ENCODE measurements at regions not wholly inside any gene's neighbourhood (a gene's known extent, or its start where the extent isn't known, plus 50 kb on each side); places are given as distances from the start of the nearest gene placed in this dataset.

DNA sequence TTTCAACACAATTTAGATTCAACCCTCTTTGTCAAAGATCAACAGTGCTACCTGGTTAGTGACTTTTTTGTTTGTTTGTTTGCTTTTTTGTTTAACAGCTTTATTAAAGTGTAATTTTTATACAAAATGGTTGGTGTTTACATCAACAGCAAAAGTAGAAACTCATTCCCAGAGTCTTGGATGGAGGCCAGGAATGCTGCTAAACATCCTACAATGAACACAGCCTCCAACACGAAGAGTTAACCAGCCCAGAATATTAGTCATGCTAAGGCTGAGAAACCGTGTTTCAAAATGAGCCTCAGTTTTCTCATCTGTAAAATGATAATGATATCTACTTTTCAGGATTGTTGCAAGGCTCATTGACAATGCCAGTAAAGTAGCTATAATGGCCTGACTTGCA lies 211.0 kb upstream of the MAF start:
- TF ChIP-seq CTCF (IDR thresholded peaks at IDR 0.05; ENCODE audit: insufficient read depth, low read length, poor library complexity, severe bottlenecking) (no peak), EZH2phosphoT487 (conservative IDR thresholded peaks at IDR 0.05; ENCODE audit: low read length) (no peak)
- no peak overlapping the region for H3K27ac ChIP-seq (ENCODE audit: low read depth, low read length)

DNA sequence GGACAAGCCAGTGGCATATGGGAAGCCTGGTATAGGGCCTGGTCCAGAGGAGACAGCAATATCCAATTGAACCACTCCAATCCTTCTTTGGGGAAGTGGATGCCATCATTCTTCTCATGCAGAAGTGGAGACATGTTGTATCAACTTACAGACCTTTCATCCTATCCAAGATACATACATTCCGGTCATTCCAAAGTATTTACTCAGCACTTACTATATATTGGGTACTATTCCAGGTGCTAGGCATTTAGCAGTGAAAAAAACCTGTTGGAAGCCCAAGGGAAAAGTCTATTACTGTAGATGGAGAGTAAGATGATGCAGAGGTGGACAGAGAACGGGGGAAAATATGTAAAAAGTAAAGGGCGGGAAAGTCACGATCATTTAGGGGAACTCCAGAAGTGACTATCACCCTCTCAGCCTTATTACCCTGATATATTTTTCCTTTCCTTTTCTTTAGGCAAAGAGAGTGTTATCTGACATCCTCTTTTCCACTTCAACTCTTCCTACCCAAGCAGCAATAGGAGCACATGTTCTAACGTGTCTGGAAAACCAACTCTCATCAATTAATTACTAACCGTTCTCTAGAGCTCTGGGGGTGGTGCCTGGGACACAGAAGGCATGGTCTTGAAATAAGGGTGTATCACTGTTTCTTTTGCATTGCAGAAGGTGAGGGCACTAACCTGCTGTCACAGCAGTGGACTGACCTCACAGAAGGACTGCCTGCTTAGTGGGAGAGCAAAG lies 210.1 kb upstream of the MAF start:
- H4K20me1 ChIP-seq (ENCODE audit: low read depth, low read length): no peaks in the 10 kb centered on the region
- H2AFZ ChIP-seq (ENCODE audit: low read depth, low read length, severe bottlenecking): no peak overlapping the region
- no peaks in the 10 kb centered on the region for H3K36me3 ChIP-seq (ENCODE audit: low read length)
- H3K9me2 ChIP-seq (replicated peaks; ENCODE audit: insufficient read depth, low read length): no peaks in the 10 kb centered on the region
- H3K4me2 ChIP-seq (ENCODE audit: low read depth, low read length, poor library complexity, severe bottlenecking): no peak overlapping the region
- 0 out of 2 replicates have a peak, but pooled peaks cover 8% of the 10 kb centered on the region for H3K9me3 ChIP-seq (ENCODE audit: insufficient read depth, low read length)
- H3K79me2 ChIP-seq (ENCODE audit: insufficient read depth, low read length): no peaks in the 10 kb centered on the region
- H3K27me3 ChIP-seq (ENCODE audit: low read length): no peaks in the 10 kb centered on the region
- no peak overlapping the region for H3K9ac ChIP-seq (ENCODE audit: low read length)
- H3K4me3 ChIP-seq (ENCODE audit: insufficient read depth, low read length, poor library complexity, severe bottlenecking): no peak overlapping the region
- H3K27ac ChIP-seq (ENCODE audit: low read depth, low read length): no peak overlapping the region
- no peak for TF ChIP-seq CTCF (IDR thresholded peaks at IDR 0.05; ENCODE audit: insufficient read depth, low read length, poor library complexity, severe bottlenecking)
- TF ChIP-seq EZH2phosphoT487 (conservative IDR thresholded peaks at IDR 0.05; ENCODE audit: low read length): no peak
- no peaks in the 10 kb centered on the region for H3F3A ChIP-seq (ENCODE audit: insufficient read depth)

More for the DNA sequence above, 211.0 kb upstream of the MAF start:
- Histone ChIP-seq H3K9me3 (ENCODE audit: insufficient read depth, low read length) (0 out of 2 replicates have a peak, but pooled peaks cover 8% of the 10 kb centered on the region), H4K20me1 (ENCODE audit: low read depth, low read length) (no peaks in the 10 kb centered on the region), H3K9ac (ENCODE audit: low read length) (no peak overlapping the region), H3K4me3 (ENCODE audit: insufficient read depth, low read length, poor library complexity, severe bottlenecking) (no peak overlapping the region), H3K27me3 (ENCODE audit: low read length) (no peaks in the 10 kb centered on the region), H3F3A (ENCODE audit: insufficient read depth) (no peaks in the 10 kb centered on the region), H3K4me2 (ENCODE audit: low read depth, low read length, poor library complexity, severe bottlenecking) (no peak overlapping the region), H3K9me2 (replicated peaks; ENCODE audit: insufficient read depth, low read length) (no peaks in the 10 kb centered on the region), H3K79me2 (ENCODE audit: insufficient read depth, low read length) (no peaks in the 10 kb centered on the region), H2AFZ (ENCODE audit: low read depth, low read length, severe bottlenecking) (no peak overlapping the region), H3K36me3 (ENCODE audit: low read length) (no peaks in the 10 kb centered on the region)

DNA sequence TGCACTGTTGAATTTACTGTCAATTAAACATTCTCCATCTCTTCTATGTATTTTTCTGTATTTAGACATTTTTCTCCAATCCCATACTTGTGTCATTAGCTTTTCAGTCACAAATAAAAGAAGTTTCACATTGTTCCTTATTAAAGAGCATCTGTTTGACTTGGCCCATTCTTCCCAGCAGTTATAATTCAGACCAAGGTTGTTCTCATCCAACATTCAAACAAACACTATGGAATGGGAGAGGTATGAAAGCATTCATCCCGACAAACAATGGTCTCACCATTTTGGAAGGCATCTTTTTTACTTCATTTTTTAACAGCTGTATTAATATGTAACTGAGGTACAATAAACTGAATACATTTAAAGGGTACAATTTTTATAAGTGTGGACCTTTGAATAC lies 208.8 kb upstream of the MAF start:
- H3K27me3 ChIP-seq (ENCODE audit: low read length): no peaks in the 10 kb centered on the region
- H3K9ac ChIP-seq (ENCODE audit: low read length): no peak overlapping the region
- H3K27ac ChIP-seq (ENCODE audit: low read depth, low read length): no peak overlapping the region
- TF ChIP-seq EZH2phosphoT487 (conservative IDR thresholded peaks at IDR 0.05; ENCODE audit: low read length) (no peak), CTCF (IDR thresholded peaks at IDR 0.05; ENCODE audit: insufficient read depth, low read length, poor library complexity, severe bottlenecking) (no peak)
- no peak overlapping the region for H3K4me3 ChIP-seq (ENCODE audit: insufficient read depth, low read length, poor library complexity, severe bottlenecking)
- no peaks in the 10 kb centered on the region for H3K79me2 ChIP-seq (ENCODE audit: insufficient read depth, low read length)
- no peaks in the 10 kb centered on the region for H3K36me3 ChIP-seq (ENCODE audit: low read length)
- H3K4me2 ChIP-seq (ENCODE audit: low read depth, low read length, poor library complexity, severe bottlenecking): no peak overlapping the region
- no peaks in the 10 kb centered on the region for H4K20me1 ChIP-seq (ENCODE audit: low read depth, low read length)
- H3K9me2 ChIP-seq (replicated peaks; ENCODE audit: insufficient read depth, low read length): no peaks in the 10 kb centered on the region
- 0 out of 2 replicates have a peak, but pooled peaks cover 8% of the 10 kb centered on the region for H3K9me3 ChIP-seq (ENCODE audit: insufficient read depth, low read length)
- H2AFZ ChIP-seq (ENCODE audit: low read depth, low read length, severe bottlenecking): no peak overlapping the region
- no peaks in the 10 kb centered on the region for H3F3A ChIP-seq (ENCODE audit: insufficient read depth)

Measured in SU-DHL-6 (cell line).